ENCODE measurements at regions not wholly inside any gene's neighbourhood (a gene's known extent, or its start where the extent isn't known, plus 50 kb on each side); places are given as distances from the start of the nearest gene placed in this dataset.
"Not testable (repeated sequence)": the region's sequence is repeated elsewhere in the genome, so short reads cannot be mapped to it uniquely, and the experiment has no call there.

- no peak for DNase-seq
Measured at GRCh38 chr10:31679936-31680335, 248.7 kb downstream of the ARHGAP12 start.

- no peak for DNase-seq
Measured at GRCh38 chr10:31678575-31679516, 249.8 kb downstream of the ARHGAP12 start.

- DNase-seq, result no peak
Measured at GRCh38 chr10:31678139-31678536, 250.5 kb downstream of the ARHGAP12 start.

- no peak for DNase-seq
Measured at GRCh38 chr10:31677195-31678138, 251.2 kb downstream of the ARHGAP12 start.

GRCh38 chr10:31675726-31676125 lies 252.9 kb downstream of the ARHGAP12 start:
- DNase-seq, result no peak

GRCh38 chr10:31669357-31669756 lies 259.3 kb downstream of the ARHGAP12 start:
- DNase-seq, result no peak

- DNase-seq, result no peak
Measured at GRCh38 chr10:31668326-31668725, 260.3 kb downstream of the ARHGAP12 start.

GRCh38 chr10:31665764-31666279 lies 262.8 kb downstream of the ARHGAP12 start:
- DNase-seq, result not testable (repeated sequence)

GRCh38 chr10:31664803-31665202 lies 263.8 kb downstream of the ARHGAP12 start:
- DNase-seq, result no peak

GRCh38 chr10:31664071-31664470 lies 264.6 kb downstream of the ARHGAP12 start:
- DNase-seq, result not testable (repeated sequence)

GRCh38 chr10:31660300-31660699 lies 268.3 kb downstream of the ARHGAP12 start:
- DNase-seq, result no peak

GRCh38 chr10:31659665-31660064 lies 269.0 kb downstream of the ARHGAP12 start:
- no peak for DNase-seq

GRCh38 chr10:31657434-31657872 lies 271.2 kb downstream of the ARHGAP12 start:
- DNase-seq, result peak; percentile 45

- peak; percentile 28 for DNase-seq
Measured at GRCh38 chr10:31656851-31657433, 271.7 kb downstream of the ARHGAP12 start.

- no peak for DNase-seq
Measured at GRCh38 chr10:31652038-31652437, 276.6 kb downstream of the ARHGAP12 start.

- no peak for DNase-seq
Measured at GRCh38 chr10:31650010-31650409, 278.6 kb downstream of the ARHGAP12 start.

GRCh38 chr10:31648966-31649365 lies 279.7 kb downstream of the ARHGAP12 start:
- no peak for DNase-seq

GRCh38 chr10:31647861-31648260 lies 280.8 kb downstream of the ARHGAP12 start:
- DNase-seq, result no peak

- no peak for DNase-seq
Measured at GRCh38 chr10:31646519-31646918, 282.1 kb downstream of the ARHGAP12 start.

GRCh38 chr10:31645786-31646185 lies 282.8 kb downstream of the ARHGAP12 start:
- DNase-seq, result no peak

GRCh38 chr10:31644931-31645633 lies 283.5 kb downstream of the ARHGAP12 start:
- DNase-seq, result no peak
